K562 (cell line): ENCODE measurements at regions not wholly inside any gene's neighbourhood (a gene's known extent, or its start where the extent isn't known, plus 50 kb on each side); places are given as distances from the start of the nearest gene placed in this dataset.

Experiments
- ATAC-seq: fragments of 200-7000 bp; cut with Tn5 transposase; 3 replicates; pipeline ENCODE4 v1.9.1; 2020; ENCODE audit warnings: moderate library complexity
- BruUV-seq: library from RNA; stranded (reverse); fragments of 400-500 nt; replicated peaks from 2 replicates; lab custom pipeline; 2021; lab: Mats Ljungman, UMichigan
- CTCF ChIA-PET: fragments of 300-600 bp; formaldehyde crosslinking; extraction: SDS; loops from one replicate; lab custom pipeline; 2021; ENCODE audit warnings: low intra/inter-chr PET ratio; lab: Yijun Ruan, JAX
- POLR2A ChIA-PET: fragments of 300-600, 350-650 bp; sonication (Branson Sonifier 250); formaldehyde crosslinking; extraction: SDS; loops from one replicate; lab custom pipeline; 2021; ENCODE audit warnings: antibody characterized with exemption, inconsistent platforms; lab: Yijun Ruan, JAX
- DNase-seq, 4 experiments: peaks; one replicate each; pipeline versions ENCODE4 v3.0.0 to v3.0.0-alpha.2; 2011 to 2018; ENCODE audit warnings: low spot score in 3 of 4, mixed read lengths in 3 of 4; ENCODE audit errors: extremely low read depth in 1 of 4
- FAIRE-seq: peaks from 2 replicates; lab custom pipeline; 2011; peaks lifted over from hg19 to GRCh38; lab: Jason Lieb, UNC
- H2AFZ ChIP-seq: 2 replicates; pipeline ENCODE4 v1.6.0; 2011; ENCODE audit warnings: low read depth, low read length, control low read depth, inconsistent platforms
- H3K27ac ChIP-seq: fragments of 200-600 bp; 3 replicates; pipeline ENCODE4 v1.8.0; 2011; ENCODE audit warnings: low read depth, mild to moderate bottlenecking, control low read depth, inconsistent platforms, low read length, moderate library complexity, mixed read lengths; ENCODE audit errors: extremely low read depth
- H3K27me3 ChIP-seq, 2 experiments: fragments of 300-600 bp in 1 of 2; 2 replicates in 1 of 2; 3 replicates in 1 of 2; pipeline versions ENCODE4 v1.6.0 to v1.8.0; 2011; ENCODE audit warnings: inconsistent platforms in 2 of 2, low read length in 2 of 2, mild to moderate bottlenecking in 1 of 2, mixed read lengths in 1 of 2, moderate library complexity in 1 of 2; ENCODE audit not compliant: control insufficient read depth in 2 of 2, insufficient read depth in 2 of 2
- H3K36me3 ChIP-seq: fragments of 300-600 bp; 3 replicates; pipeline ENCODE4 v1.8.0; 2011; ENCODE audit warnings: mild to moderate bottlenecking, low read length, inconsistent platforms; ENCODE audit not compliant: control insufficient read depth, insufficient read depth
- H3K4me1 ChIP-seq, 2 experiments: fragments of 200-600 bp in 1 of 2; replicated peaks in 1 of 2; 2 replicates in 1 of 2; 3 replicates in 1 of 2; pipeline versions ENCODE4 v1.5.1 to v1.8.0; 2011; ENCODE audit warnings: inconsistent platforms in 2 of 2, low read length in 2 of 2, mild to moderate bottlenecking in 1 of 2, mixed read lengths in 1 of 2, moderate library complexity in 1 of 2; ENCODE audit not compliant: control insufficient read depth in 2 of 2, insufficient read depth in 2 of 2
- H3K4me2 ChIP-seq: 2 replicates; pipeline ENCODE4 v1.6.1; 2011; ENCODE audit warnings: low read length, control low read depth, inconsistent platforms, mixed read lengths; ENCODE audit not compliant: insufficient read depth
- H3K4me3 ChIP-seq: fragments of 200-600 bp; sonication (generic), shearing (Covaris generic); 2 replicates; pipeline ENCODE4 v1.5.1; 2016; ENCODE audit warnings: control low read depth, inconsistent platforms
- H3K79me2 ChIP-seq: fragments of 200-600 bp; 3 replicates; pipeline ENCODE4 v1.8.0; 2011; ENCODE audit warnings: low read length, inconsistent platforms; ENCODE audit not compliant: control insufficient read depth, insufficient read depth
- H3K9ac ChIP-seq, 2 experiments: 2 replicates each; pipeline versions ENCODE4 v1.6.0 to v1.6.1; 2011; ENCODE audit warnings: low read depth in 2 of 2, low read length in 2 of 2, control low read depth in 1 of 2, inconsistent platforms in 1 of 2, mild to moderate bottlenecking in 1 of 2, mixed read lengths in 1 of 2; ENCODE audit not compliant: insufficient read depth in 1 of 2
- H3K9me1 ChIP-seq: one replicate; pipeline ENCODE4 v1.6.0; 2011; ENCODE audit warnings: inconsistent platforms, mild to moderate bottlenecking, low read length, moderate library complexity; ENCODE audit not compliant: control insufficient read depth, insufficient read depth
- H3K9me3 ChIP-seq: replicated peaks from 2 replicates; pipeline ENCODE4 v1.5.1; 2011; ENCODE audit warnings: low read depth, low read length, inconsistent platforms; ENCODE audit not compliant: control insufficient read depth, insufficient read depth
- H4K20me1 ChIP-seq: replicated peaks from 2 replicates; pipeline ENCODE4 v1.6.1; 2011; ENCODE audit warnings: low read length, inconsistent platforms, mixed read lengths; ENCODE audit not compliant: control insufficient read depth, insufficient read depth
- ARID1B ChIP-seq: fragments of 450-650 bp; IDR thresholded peaks from 2 replicates; pipeline ENCODE4 v1.6.1; 2016; ENCODE audit warnings: antibody characterized with exemption, mild to moderate bottlenecking, inconsistent platforms
- CREB5 ChIP-seq: fragments of 250-450 bp; sonication (Bioruptor Pico); IDR thresholded peaks from 2 replicates; pipeline ENCODE4 v1.5.0; 2020; ENCODE audit warnings: mild to moderate bottlenecking
- FOXJ3 ChIP-seq: sonication (generic); formaldehyde crosslinking; IDR thresholded peaks from 2 replicates; pipeline ENCODE4 v1.4.0; 2020; ENCODE audit warnings: mild to moderate bottlenecking, missing genetic modification reagents
- FOXK1 ChIP-seq: sonication (generic); formaldehyde crosslinking; IDR thresholded peaks from 2 replicates; pipeline ENCODE4 v1.8.0; 2022; ENCODE audit warnings: missing genetic modification reagents, mild to moderate bottlenecking, borderline replicate concordance
- MITF ChIP-seq: IDR thresholded peaks from 2 replicates; pipeline ENCODE4 v1.6.1; 2014; ENCODE audit warnings: antibody characterized with exemption
- NR4A1 ChIP-seq, 2 experiments: fragments of 250-450 bp in 1 of 2; fragments of 450-650 bp in 1 of 2; sonication (Bioruptor Pico) in 1 of 2; IDR thresholded peaks; 2 replicates each; pipeline versions ENCODE4 v1.4.0 to v1.6.1; 2016 to 2020; ENCODE audit warnings: mild to moderate bottlenecking in 2 of 2, missing compliant biosample characterization in 1 of 2, missing genetic modification characterization in 1 of 2, moderate library complexity in 1 of 2
- POLR2AphosphoS5 ChIP-seq: IDR thresholded peaks from 2 replicates; pipeline ENCODE4 v1.6.1; 2011; ENCODE audit warnings: mild to moderate bottlenecking, low read depth, low read length, moderate library complexity; ENCODE audit not compliant: control insufficient read depth, insufficient read depth
- SAFB ChIP-seq: fragments of 200-400 bp; formaldehyde crosslinking; IDR thresholded peaks from 2 replicates; pipeline ENCODE4 v1.6.1; 2017; ENCODE audit warnings: low read depth, low read length, borderline replicate concordance
- ZBTB2 ChIP-seq: fragments of 450-650 bp; IDR thresholded peaks from 2 replicates; pipeline ENCODE4 v1.6.1; 2016; ENCODE audit warnings: antibody characterized with exemption
- WGBS: fragments of 100-300 bp; shearing (Covaris generic); methylation state at CpG from one replicate; pipeline ENCODE4 v1.1.6; 2016; ENCODE audit warnings: low coverage, mixed read lengths; ENCODE audit not compliant: insufficient coverage; ENCODE audit errors: missing lambda C conversion rate; 5-methylcytosine and 5-hydroxymethylcytosine counted together
- in situ Hi-C: fragments of 300-500 bp; cut with MboI; formaldehyde crosslinking; loops from 4 replicates; pipeline ENCODE4 v1.15.0; 2018; ENCODE audit warnings: inconsistent platforms, mixed read lengths
- intact Hi-C: fragments of 100-400 bp; cut with micrococcal nuclease; formaldehyde crosslinking; loops from 2 replicates; pipeline ENCODE4 v1.14.2; 2022
- TF ChIP-seq, protein P1 (sequence below): fragments of 450-650 bp; IDR thresholded peaks from 2 replicates; pipeline ENCODE4 v1.6.1; 2017; ENCODE audit warnings: antibody characterized with exemption, mild to moderate bottlenecking

DNA sequence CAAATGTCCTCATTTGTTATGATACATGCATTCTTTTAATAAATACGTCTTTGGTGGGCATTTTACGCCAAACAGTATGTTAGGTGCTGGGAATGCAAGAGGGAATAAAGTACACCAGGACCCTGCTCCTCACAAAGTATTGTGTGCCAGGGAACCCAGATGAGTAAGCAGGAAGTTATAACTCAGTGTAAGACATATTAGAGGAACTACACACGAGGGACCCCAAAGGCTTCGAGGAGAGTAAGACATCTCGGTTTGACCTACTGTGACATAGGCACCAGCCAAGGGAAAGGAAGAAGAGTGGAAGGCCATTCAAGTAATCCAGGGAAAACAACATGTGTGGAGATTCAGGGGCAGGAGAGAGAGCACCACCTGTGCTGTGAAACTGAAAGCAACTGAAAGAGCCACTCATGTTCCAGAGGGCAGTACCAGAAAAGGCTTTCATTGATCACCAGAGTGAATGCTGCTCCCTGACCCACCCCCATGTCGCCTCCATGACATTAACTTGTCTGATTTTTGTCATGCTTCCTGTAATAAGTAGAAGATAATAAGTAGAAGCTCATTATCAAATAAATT, 542.5 kb upstream of the PKN2 start:
- H3K79me2 ChIP-seq = no peaks in the 10 kb centered on the region
- ChIA-PET POLR2A (no interaction called here), CTCF (no interaction called here)
- ATAC-seq = no peak
- no peaks in the 10 kb centered on the region for H3K9me1 ChIP-seq
- intact Hi-C loops (no loop called here), in situ Hi-C loops (no loop called here)
- no peaks in the 10 kb centered on the region for H3K9me3 ChIP-seq
- H2AFZ ChIP-seq = no peak overlapping the region
- H3K36me3 ChIP-seq = no peaks in the 10 kb centered on the region
- H4K20me1 ChIP-seq = no peaks in the 10 kb centered on the region
- no peak overlapping the region for H3K4me3 ChIP-seq
- H3K4me2 ChIP-seq = no peak overlapping the region
- no peaks in the 10 kb centered on the region for H3K27me3 ChIP-seq
- H3K4me1 ChIP-seq = no peaks in the 10 kb centered on the region
- FAIRE-seq = no peak
- H3K9ac ChIP-seq = no peak overlapping the region
- TF ChIP-seq, protein P1, sequence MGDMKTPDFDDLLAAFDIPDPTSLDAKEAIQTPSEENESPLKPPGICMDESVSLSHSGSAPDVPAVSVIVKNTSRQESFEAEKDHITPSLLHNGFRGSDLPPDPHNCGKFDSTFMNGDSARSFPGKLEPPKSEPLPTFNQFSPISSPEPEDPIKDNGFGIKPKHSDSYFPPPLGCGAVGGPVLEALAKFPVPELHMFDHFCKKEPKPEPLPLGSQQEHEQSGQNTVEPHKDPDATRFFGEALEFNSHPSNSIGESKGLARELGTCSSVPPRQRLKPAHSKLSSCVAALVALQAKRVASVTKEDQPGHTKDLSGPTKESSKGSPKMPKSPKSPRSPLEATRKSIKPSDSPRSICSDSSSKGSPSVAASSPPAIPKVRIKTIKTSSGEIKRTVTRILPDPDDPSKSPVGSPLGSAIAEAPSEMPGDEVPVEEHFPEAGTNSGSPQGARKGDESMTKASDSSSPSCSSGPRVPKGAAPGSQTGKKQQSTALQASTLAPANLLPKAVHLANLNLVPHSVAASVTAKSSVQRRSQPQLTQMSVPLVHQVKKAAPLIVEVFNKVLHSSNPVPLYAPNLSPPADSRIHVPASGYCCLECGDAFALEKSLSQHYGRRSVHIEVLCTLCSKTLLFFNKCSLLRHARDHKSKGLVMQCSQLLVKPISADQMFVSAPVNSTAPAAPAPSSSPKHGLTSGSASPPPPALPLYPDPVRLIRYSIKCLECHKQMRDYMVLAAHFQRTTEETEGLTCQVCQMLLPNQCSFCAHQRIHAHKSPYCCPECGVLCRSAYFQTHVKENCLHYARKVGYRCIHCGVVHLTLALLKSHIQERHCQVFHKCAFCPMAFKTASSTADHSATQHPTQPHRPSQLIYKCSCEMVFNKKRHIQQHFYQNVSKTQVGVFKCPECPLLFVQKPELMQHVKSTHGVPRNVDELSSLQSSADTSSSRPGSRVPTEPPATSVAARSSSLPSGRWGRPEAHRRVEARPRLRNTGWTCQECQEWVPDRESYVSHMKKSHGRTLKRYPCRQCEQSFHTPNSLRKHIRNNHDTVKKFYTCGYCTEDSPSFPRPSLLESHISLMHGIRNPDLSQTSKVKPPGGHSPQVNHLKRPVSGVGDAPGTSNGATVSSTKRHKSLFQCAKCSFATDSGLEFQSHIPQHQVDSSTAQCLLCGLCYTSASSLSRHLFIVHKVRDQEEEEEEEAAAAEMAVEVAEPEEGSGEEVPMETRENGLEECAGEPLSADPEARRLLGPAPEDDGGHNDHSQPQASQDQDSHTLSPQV = no peak
- no peak for TF ChIP-seq FOXK1 (CRISPR knock-in tag)
- no peak for TF ChIP-seq SAFB
- TF ChIP-seq NR4A1 (CRISPR knock-in tag; IDR thresholded peaks at IDR 0.05) = no peak
- TF ChIP-seq NR4A1 (tag; IDR thresholded peaks at IDR 0.05) = no peak
- no peak for TF ChIP-seq FOXJ3 (CRISPR knock-in tag)
- no peak for TF ChIP-seq MITF
- no peak for TF ChIP-seq POLR2AphosphoS5
- no peak for TF ChIP-seq ZBTB2
- TF ChIP-seq ARID1B = no peak
- no peak for TF ChIP-seq CREB5
- no TSS peak for BruUV-seq
- 0% methylated on average over 6 of the region's 6 CpGs for WGBS
- no peak for DNase-seq
- no peak overlapping the region for H3K27ac ChIP-seq
